GM18511 (cell line): ENCODE measurements at regions not wholly inside any gene's neighbourhood (a gene's known extent, or its start where the extent isn't known, plus 50 kb on each side); places are given as distances from the start of the nearest gene placed in this dataset.
"Not testable (repeated sequence)": the region's sequence is repeated elsewhere in the genome, so short reads cannot be mapped to it uniquely, and the experiment has no call there.

Experiments
- ATAC-seq: cut with Tn5 transposase; IDR thresholded peaks from one replicate; pipeline ENCODE4 v1.9.1; 2021; ENCODE audit warnings: mild to moderate bottlenecking, moderate library complexity; ENCODE audit not compliant: unreplicated experiment

- no peak for ATAC-seq
These were observed 480.9 kb upstream of the TMEFF2 start for GRCh38 chr2:192675681-192676080.

- no peak for ATAC-seq
These were observed 474.9 kb upstream of the TMEFF2 start for GRCh38 chr2:192669505-192670091.

DNA sequence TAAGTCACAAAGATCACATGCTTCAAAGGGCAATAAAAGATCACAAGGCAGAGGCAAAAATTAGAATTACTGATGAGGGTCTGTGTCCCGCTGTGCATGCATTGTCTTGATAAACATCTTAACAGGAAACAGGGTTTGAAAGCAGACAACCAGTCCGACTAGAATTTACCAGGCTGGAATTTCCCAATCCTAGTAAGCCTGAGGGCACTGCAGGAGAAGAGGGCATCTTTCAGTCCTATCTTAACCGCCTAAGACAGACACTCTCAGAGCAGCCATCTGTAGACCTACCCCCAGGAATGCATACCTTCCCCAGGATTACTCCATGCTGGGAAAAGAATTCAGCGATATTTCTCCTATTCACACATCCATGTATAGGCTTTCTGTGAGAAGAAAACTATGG, 465.8 kb upstream of the TMEFF2 start:
- ATAC-seq = not testable (repeated sequence)

GRCh38 chr2:192657362-192657761, 462.6 kb upstream of the TMEFF2 start:
- ATAC-seq = no peak

DNA sequence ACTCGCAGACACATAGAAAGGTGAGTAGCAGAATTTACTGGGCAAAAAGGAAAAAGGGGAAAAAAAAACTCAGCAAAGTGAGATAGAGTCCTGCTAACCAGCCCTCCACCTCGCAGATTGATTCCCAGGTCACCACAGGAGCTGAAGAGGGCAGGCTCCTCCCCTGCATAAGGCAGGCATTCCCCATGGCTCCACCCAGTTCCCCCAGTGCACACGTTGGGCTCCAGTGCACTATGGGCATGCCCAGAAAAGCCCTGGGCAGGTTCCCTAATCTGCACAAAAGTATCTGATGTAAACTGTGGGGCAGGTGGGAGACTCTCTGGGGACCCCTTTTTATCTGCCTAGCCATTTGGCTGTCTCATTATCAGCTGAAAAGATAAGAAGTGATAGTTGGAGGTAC, 461.2 kb upstream of the TMEFF2 start:
- ATAC-seq = no peak

- no peak for ATAC-seq
These were observed 451.3 kb upstream of the TMEFF2 start for GRCh38 chr2:192645811-192646598.

- ATAC-seq = no peak
These were observed 439.8 kb upstream of the TMEFF2 start for GRCh38 chr2:192634557-192634956.

DNA sequence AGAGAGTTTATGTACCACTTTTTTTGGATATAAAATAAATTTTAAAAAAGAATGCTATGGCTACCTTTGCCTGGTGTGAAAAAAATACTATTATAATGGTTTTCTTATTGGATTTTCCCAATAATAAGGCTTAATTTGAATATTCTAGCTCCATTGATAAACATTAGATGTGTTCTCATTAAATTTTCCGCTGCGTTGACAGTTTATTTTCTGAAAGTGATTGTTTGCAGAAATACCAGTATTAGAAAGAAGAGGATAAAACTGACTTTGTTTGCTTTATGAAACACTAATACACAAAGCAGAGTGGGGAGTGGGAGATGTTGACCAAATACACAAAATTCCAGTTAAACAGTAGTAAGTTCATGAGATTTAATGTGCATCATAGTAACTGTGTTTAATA, 433.3 kb upstream of the TMEFF2 start:
- no peak for ATAC-seq

GRCh38 chr2:192615105-192615504, 420.4 kb upstream of the TMEFF2 start:
- no peak for ATAC-seq

DNA sequence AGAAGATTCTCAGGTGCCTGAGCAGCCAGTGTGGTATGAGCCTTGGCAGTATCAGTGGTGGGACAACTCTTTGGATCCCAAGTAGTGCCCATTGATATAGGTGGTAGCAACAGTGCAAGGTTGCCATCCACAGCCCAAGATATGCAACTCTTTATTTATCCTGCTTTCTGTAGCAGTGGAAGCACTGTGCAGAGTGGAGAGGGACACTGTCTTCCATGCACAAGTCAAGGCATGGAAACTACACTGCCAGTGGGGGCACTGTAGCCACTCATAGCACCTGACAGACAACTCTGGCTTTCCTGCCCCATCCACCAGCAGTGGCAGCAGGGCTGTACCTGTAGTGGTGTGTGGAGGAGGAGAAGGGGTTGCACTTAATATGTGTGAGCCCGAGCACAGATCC, 409.6 kb upstream of the TMEFF2 start:
- ATAC-seq = no peak

- not testable (repeated sequence) for ATAC-seq
These were observed 403.9 kb upstream of the TMEFF2 start for GRCh38 chr2:192598649-192599048.

GRCh38 chr2:192593561-192593960, 398.8 kb upstream of the TMEFF2 start:
- ATAC-seq = no peak

DNA sequence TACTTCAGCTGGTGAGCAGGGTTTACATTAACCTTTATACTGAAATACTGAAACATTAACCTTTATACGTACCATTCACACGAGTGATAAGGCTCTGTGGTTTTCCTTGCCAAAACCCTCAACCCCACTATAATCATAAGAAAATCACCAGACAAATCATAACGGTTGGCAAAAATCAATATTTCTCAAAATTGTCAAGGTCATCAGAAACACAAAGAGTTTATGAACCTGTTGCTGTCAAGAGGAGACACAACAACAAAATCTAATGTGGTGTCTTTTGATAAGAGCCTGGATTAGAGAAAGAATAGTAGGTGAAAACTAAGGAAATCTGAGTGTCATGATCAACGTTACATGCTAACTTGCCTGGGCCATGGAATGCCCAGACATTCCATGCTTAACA, 396.9 kb upstream of the TMEFF2 start:
- no peak for ATAC-seq

- ATAC-seq = no peak
These were observed 390.7 kb upstream of the TMEFF2 start for GRCh38 chr2:192585418-192585817.

DNA sequence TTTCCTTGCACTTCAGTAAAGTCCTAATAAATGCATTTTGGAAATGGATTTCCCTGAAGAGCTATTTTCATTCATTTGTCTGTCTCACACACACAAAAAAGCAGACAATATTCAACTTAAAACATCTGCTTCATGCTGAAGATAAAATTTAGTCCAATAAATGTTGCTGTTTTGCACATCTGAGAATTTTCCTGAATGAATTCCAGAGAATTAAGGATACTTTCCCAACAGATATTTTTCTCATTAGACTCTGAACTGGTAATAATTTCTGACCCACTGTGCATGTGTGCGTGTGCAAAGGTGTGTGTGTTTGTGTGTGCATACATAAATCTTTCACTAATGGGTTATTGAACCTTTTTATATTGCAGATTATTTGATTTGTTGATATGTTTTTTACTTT, 390.2 kb upstream of the TMEFF2 start:
- ATAC-seq = no peak

- no peak for ATAC-seq
These were observed 385.4 kb upstream of the TMEFF2 start for GRCh38 chr2:192579965-192580700.

DNA sequence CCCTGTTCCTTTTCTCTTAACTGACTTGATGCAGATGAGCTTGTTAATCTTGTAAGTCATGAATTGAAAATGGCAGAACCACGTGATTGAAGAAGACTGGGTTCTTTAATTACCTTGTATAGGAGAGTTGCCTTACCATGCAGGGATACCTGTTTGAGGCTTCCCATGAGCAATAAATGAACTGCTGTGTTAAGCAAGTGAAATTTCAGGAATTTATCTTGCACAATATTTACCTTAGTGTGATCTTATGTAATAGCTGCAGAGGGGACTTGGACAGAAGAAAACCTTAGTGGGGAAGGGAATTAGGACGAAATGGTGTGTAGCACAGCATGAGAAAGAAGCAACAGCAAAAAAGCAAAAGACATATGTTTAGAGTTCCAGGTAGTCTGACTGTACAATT, 384.0 kb upstream of the TMEFF2 start:
- no peak for ATAC-seq

GRCh38 chr2:192577706-192578105, 383.0 kb upstream of the TMEFF2 start:
- no peak for ATAC-seq

GRCh38 chr2:192574552-192574951, 379.8 kb upstream of the TMEFF2 start:
- no peak for ATAC-seq

GRCh38 chr2:192571636-192572035, 376.9 kb upstream of the TMEFF2 start:
- no peak for ATAC-seq

DNA sequence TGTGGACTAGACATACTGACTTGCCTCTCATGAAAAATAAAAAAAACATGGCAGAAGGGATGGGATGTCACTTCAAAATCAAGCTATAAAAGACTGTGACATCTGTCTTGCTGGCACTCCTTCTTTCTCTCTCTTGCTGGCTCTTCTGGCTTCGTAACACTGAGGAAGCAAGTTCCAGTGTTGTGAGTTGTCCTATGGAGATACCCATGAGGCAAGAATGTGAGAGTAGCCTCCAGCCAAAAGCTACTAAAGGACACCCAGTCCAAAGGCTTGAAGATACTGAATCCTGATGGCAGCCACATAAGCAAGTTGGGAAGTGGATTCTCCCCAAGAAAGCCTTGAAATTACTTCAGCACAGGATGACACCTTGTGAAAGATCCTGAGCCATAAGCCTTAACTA, 376.1 kb upstream of the TMEFF2 start:
- no peak for ATAC-seq

DNA sequence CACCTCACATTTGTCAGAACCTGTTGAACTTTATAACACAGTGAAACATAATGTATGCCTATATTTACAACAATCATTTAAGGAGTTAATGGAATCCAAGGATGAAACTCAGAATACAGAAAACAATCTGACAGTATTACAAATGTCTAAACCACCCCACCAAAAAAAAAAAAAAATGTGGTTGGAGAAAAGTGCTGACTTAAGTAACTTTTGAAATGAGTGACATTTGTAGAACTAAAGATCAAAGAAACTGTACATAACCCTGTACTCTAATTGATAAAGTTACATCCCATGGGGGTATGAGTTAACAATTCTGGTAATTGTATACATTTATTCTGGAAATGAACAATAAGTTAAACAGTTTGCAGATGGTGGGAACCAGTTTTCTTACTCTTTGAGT, 372.1 kb upstream of the TMEFF2 start:
- no peak for ATAC-seq
